WTC11 (cell line): ENCODE measurements at regions not wholly inside any gene's neighbourhood (a gene's known extent, or its start where the extent isn't known, plus 50 kb on each side); places are given as distances from the start of the nearest gene placed in this dataset.

Source experiments
- ATAC-seq: fragments of 200-7000 bp; cut with Tn5 transposase; 2 replicates; pipeline ENCODE4 v1.10.0; 2021; ENCODE audit warnings: mild to moderate bottlenecking, moderate library complexity
- CTCF ChIA-PET: fragments of 300-600 bp; sonication (Branson Sonifier 250); formaldehyde crosslinking; loops from one replicate; lab custom pipeline; 2021; ENCODE audit warnings: antibody characterized with exemption; lab: Charles Lee
- POLR2A ChIA-PET: fragments of 350-600 bp; sonication (Branson Sonifier 250); formaldehyde crosslinking; loops from one replicate; lab custom pipeline; 2021; ENCODE audit warnings: antibody characterized with exemption; lab: Charles Lee
- DNase-seq: peaks from one replicate; pipeline ENCODE4 v3.0.0; 2021; ENCODE audit warnings: low spot score
- H3K27ac Mint-ChIP-seq: 2 replicates; pipeline ENCODE4 v1.8.0; 2021; ENCODE audit warnings: mixed read lengths
- H3K27me3 Mint-ChIP-seq: 2 replicates; pipeline ENCODE4 v1.8.0; 2021; ENCODE audit warnings: low read depth, mild to moderate bottlenecking, moderate library complexity, mixed read lengths
- H3K36me3 Mint-ChIP-seq: 2 replicates; pipeline ENCODE4 v1.8.0; 2021; ENCODE audit warnings: mixed read lengths
- H3K4me1 Mint-ChIP-seq: 2 replicates; pipeline ENCODE4 v1.8.0; 2022; ENCODE audit warnings: mixed read lengths
- H3K4me3 Mint-ChIP-seq: 2 replicates; pipeline ENCODE4 v1.8.0; 2021; ENCODE audit warnings: mild to moderate bottlenecking, moderate library complexity, mixed read lengths
- H3K9me3 Mint-ChIP-seq: 2 replicates; pipeline ENCODE4 v1.8.0; 2021; ENCODE audit warnings: mixed read lengths
- CTCF ChIP-seq: fragments of 200-600 bp; IDR thresholded peaks from 2 replicates; pipeline ENCODE4 v1.8.0; 2022; ENCODE audit warnings: antibody characterized with exemption
- ESRRA ChIP-seq: sonication (generic); formaldehyde crosslinking; IDR thresholded peaks from 2 replicates; pipeline ENCODE4 v1.8.1; 2022; ENCODE audit warnings: mild to moderate bottlenecking, missing genetic modification reagents, borderline replicate concordance
- HMGA2 ChIP-seq: fragments of 250-450 bp; sonication (Bioruptor Pico); IDR thresholded peaks from 2 replicates; pipeline ENCODE4 v1.4.0; 2021; ENCODE audit warnings: mild to moderate bottlenecking, moderate library complexity
- HMGXB4 ChIP-seq: sonication (generic); formaldehyde crosslinking; IDR thresholded peaks from 2 replicates; pipeline ENCODE4 v1.8.1; 2023; ENCODE audit warnings: mild to moderate bottlenecking, moderate library complexity, missing genetic modification reagents
- IRF2 ChIP-seq: sonication (generic); formaldehyde crosslinking; IDR thresholded peaks from 2 replicates; pipeline ENCODE4 v1.8.0; 2022; ENCODE audit warnings: low read depth, missing genetic modification reagents, borderline replicate concordance
- KAT7 ChIP-seq: sonication (generic); formaldehyde crosslinking; IDR thresholded peaks from 2 replicates; pipeline ENCODE4 v1.8.1; 2023; ENCODE audit warnings: missing genetic modification reagents, mild to moderate bottlenecking, borderline replicate concordance
- NFE2L1 ChIP-seq: sonication (generic); formaldehyde crosslinking; IDR thresholded peaks from 2 replicates; pipeline ENCODE4 v1.8.1; 2023; ENCODE audit warnings: missing genetic modification reagents
- RELA ChIP-seq: sonication (generic); formaldehyde crosslinking; IDR thresholded peaks from 2 replicates; pipeline ENCODE4 v1.8.1; 2022; ENCODE audit warnings: missing genetic modification reagents, mild to moderate bottlenecking, borderline replicate concordance
- RORB ChIP-seq: fragments of 250-450 bp; sonication (Bioruptor Pico); IDR thresholded peaks from 2 replicates; pipeline ENCODE4 v1.9.0; 2021; ENCODE audit warnings: mild to moderate bottlenecking
- SP1 ChIP-seq: sonication (generic); formaldehyde crosslinking; conservative IDR thresholded peaks from 2 replicates; pipeline ENCODE4 v1.8.1; 2022; ENCODE audit warnings: missing genetic modification reagents
- TEAD1 ChIP-seq: sonication (generic); formaldehyde crosslinking; IDR thresholded peaks from 2 replicates; pipeline ENCODE4 v1.8.0; 2022; ENCODE audit warnings: mild to moderate bottlenecking, missing genetic modification reagents
- USF1 ChIP-seq: sonication (generic); formaldehyde crosslinking; IDR thresholded peaks from 2 replicates; pipeline ENCODE4 v1.8.0; 2022; ENCODE audit warnings: mild to moderate bottlenecking, missing genetic modification reagents
- ZBTB43 ChIP-seq: sonication (generic); formaldehyde crosslinking; IDR thresholded peaks from 2 replicates; pipeline ENCODE4 v1.8.1; 2023; ENCODE audit warnings: mild to moderate bottlenecking, missing genetic modification reagents
- ZMAT4 ChIP-seq: fragments of 250-450 bp; sonication (Bioruptor Pico); IDR thresholded peaks from 2 replicates; pipeline ENCODE4 v1.9.0; 2021; ENCODE audit warnings: mild to moderate bottlenecking
- ZNF281 ChIP-seq: sonication (generic); formaldehyde crosslinking; IDR thresholded peaks from 2 replicates; pipeline ENCODE4 v1.8.0; 2023; ENCODE audit warnings: mild to moderate bottlenecking, missing genetic modification reagents
- ZNF317 ChIP-seq: sonication (generic); formaldehyde crosslinking; IDR thresholded peaks from 2 replicates; pipeline ENCODE4 v1.8.1; 2023; ENCODE audit warnings: low read depth, mild to moderate bottlenecking, moderate library complexity, missing genetic modification reagents, borderline replicate concordance
- ZNF396 ChIP-seq: fragments of 250-450 bp; sonication (Bioruptor Pico); IDR thresholded peaks from 2 replicates; pipeline ENCODE4 v1.8.0; 2021; ENCODE audit warnings: mild to moderate bottlenecking, moderate library complexity, borderline replicate concordance
- ZNF416 ChIP-seq: fragments of 250-450 bp; sonication (Bioruptor Pico); IDR thresholded peaks from 2 replicates; pipeline ENCODE4 v1.9.0; 2021; ENCODE audit warnings: mild to moderate bottlenecking, inconsistent platforms
- ZNF532 ChIP-seq: fragments of 250-450 bp; sonication (Bioruptor Pico); IDR thresholded peaks from 2 replicates; pipeline ENCODE4 v1.9.0; 2021; ENCODE audit warnings: mild to moderate bottlenecking, borderline replicate concordance

- ChIA-PET POLR2A (no interaction called here), CTCF (interaction anchor here (0.5 kb wide), 1 partner anchor 48 kb away, joined by 3 read pairs; no protein-coding TSS in a partner anchor)
- Mint-ChIP-seq H3K27me3 (no peaks in the 10 kb centered on the region; the same call in 1 of the 2 replicates), H3K9me3 (no peaks in the 10 kb centered on the region), H3K4me3 (no peak overlapping the region), H3K4me1 (no peaks in the 10 kb centered on the region; the same call in 1 of the 2 replicates), H3K27ac (no peak overlapping the region), H3K36me3 (no peaks in the 10 kb centered on the region)
- TF ChIP-seq ZMAT4, result no peak
- no peak for TF ChIP-seq RORB (CRISPR knock-in tag)
- no peak for TF ChIP-seq ESRRA (CRISPR knock-in tag)
- no peak for TF ChIP-seq HMGA2 (CRISPR knock-in tag)
- TF ChIP-seq ZBTB43 (CRISPR knock-in tag), result no peak
- TF ChIP-seq IRF2 (CRISPR knock-in tag), result no peak
- TF ChIP-seq ZNF281, result no peak
- TF ChIP-seq CTCF, result no peak
- TF ChIP-seq ZNF317 (CRISPR knock-in tag), result no peak
- no peak for TF ChIP-seq NFE2L1 (CRISPR knock-in tag)
- no peak for TF ChIP-seq SP1 (CRISPR knock-in tag)
- TF ChIP-seq ZNF532 (CRISPR knock-in tag), result no peak
- ATAC-seq, result no peak
- DNase-seq, result no peak
These were observed 180.1 kb upstream of the OSR1 start for GRCh38 chr2:19538411-19538963.

GRCh38 chr2:19536136-19536535, 177.7 kb upstream of the OSR1 start:
- no peak for ATAC-seq
- H3K9me3 Mint-ChIP-seq, result no peaks in the 10 kb centered on the region
- ChIA-PET CTCF (interaction anchor here (0.6 kb wide), 1 partner anchor 1418 kb away, joined by 3 read pairs; no protein-coding TSS in a partner anchor), POLR2A (no interaction called here)
- no peaks in the 10 kb centered on the region for H3K4me1 Mint-ChIP-seq
- DNase-seq, result no peak
- H3K27ac Mint-ChIP-seq, result no peak overlapping the region
- H3K27me3 Mint-ChIP-seq, result no peaks in the 10 kb centered on the region; the same call in 1 of the 2 replicates
- H3K4me3 Mint-ChIP-seq, result no peak overlapping the region
- H3K36me3 Mint-ChIP-seq, result no peaks in the 10 kb centered on the region
- TF ChIP-seq TEAD1 (CRISPR knock-in tag) (no peak), HMGXB4 (CRISPR knock-in tag) (no peak), USF1 (CRISPR knock-in tag) (no peak), RELA (CRISPR knock-in tag) (no peak), ZNF396 (no peak), IRF2 (CRISPR knock-in tag) (no peak), KAT7 (no peak), ZNF416 (CRISPR knock-in tag) (no peak)
